GM18868 (cell line): ENCODE measurements at regions not wholly inside any gene's neighbourhood (a gene's known extent, or its start where the extent isn't known, plus 50 kb on each side); places are given as distances from the start of the nearest gene placed in this dataset.

Experiments
- ATAC-seq: cut with Tn5 transposase; IDR thresholded peaks from one replicate; pipeline ENCODE4 v1.9.1; 2021; ENCODE audit warnings: mild to moderate bottlenecking, moderate library complexity; ENCODE audit not compliant: unreplicated experiment

DNA sequence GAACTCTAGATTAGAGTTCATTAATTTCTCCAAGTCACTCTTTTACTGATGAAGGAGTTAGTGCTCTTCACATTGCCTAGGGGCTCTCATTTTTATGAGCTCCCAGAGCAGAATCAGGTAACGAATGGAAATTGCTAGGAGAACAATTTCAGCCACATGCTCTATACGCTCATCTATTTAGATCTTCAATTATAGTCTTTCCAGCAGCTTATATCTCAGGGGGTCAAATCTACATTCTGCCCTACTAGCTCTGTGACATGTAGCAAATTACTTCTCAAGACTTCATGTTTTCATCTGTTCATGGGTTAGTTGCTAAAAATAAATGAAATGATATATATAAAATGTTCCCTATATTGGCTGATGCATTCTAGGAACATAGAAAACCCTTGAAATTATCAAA, 183.6 kb downstream of the PLPP3 start:
- ATAC-seq, result no peak

DNA sequence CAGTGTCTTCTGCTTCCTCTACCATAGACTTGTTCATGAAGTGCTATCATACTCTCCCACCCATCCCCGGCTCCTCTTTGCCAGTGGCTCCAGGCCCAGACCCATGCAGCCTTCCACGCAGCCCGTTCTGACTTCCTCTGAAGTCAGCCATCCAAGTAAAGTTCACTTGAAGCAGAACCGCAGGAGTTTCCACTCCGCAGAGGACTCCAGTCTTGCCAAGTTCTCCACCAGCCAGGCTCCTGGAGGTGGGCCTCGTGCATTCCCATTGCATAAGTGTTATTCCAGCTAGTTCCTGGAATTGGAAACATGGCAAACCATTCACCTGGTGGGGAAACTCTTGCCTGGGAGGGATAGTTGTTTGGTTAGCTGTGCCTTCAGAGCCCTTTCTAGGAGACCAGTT, 185.1 kb downstream of the PLPP3 start:
- ATAC-seq, result no peak

DNA sequence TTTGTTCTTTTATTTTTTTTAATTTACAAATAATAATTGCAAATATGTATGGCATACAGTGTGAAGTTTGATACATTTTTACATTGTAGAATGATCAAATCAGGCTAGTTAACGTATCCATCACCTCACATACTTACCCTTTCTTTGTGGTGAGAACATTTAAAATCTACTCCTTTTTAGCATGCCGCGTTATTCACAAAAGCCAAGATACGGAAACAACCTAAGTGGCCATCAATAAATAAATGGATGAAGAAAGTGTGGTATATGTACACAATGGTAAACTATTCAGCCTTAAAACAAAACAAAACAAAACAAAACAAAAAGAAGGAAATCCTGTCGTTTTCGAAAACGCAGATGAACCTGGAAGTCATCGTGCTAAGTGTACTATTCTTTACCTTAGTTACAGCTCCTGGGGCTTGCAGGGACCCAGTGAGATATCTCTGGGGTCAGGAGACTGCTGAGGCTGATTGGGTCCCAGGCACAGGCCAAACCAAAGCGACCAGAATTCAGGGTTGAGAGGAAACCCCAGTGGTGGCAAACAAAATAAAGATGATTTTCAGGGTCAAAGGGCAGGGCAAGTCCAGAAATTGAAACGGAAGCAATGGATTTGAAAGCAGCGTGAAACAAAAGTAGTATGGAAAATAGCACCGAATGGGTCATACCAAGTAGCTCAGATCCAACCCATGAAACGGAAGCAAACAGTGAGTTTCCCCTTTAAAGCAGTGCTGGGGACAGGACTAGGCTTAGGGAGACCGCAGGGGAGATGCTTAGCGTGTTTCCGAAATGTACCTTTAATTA, 188.2 kb downstream of the PLPP3 start:
- no peak for ATAC-seq

DNA sequence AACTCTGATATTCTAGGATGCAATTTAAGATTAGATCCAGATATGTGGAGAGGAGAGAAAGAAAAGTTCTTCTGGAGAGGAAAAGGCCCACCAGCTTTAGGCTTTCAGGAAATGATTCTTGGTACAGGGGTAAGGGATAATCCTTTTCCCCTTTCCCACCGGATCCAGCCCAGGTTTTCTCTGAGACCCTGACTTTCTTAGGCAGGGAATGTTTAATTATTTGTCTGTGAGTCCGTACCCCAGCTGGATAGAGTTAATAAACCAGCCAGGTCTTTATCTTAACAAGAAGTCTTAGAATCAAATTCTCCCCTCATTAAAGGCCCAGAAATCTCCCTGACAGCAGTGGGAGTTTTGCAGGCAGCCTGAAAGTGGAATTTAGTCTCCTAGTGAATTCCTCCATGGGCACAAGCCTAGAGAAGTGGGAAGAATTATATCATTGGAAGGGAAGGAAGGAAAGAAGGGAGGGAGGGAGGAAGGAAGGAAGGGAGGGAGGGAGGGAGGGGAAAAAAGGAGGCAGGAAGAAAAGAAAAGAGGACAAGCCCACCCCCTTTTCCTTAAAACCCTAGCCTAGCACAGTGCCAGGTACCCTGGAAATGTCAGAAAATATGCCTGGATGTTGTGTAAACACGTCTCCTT, 189.0 kb downstream of the PLPP3 start:
- ATAC-seq, result no peak

DNA sequence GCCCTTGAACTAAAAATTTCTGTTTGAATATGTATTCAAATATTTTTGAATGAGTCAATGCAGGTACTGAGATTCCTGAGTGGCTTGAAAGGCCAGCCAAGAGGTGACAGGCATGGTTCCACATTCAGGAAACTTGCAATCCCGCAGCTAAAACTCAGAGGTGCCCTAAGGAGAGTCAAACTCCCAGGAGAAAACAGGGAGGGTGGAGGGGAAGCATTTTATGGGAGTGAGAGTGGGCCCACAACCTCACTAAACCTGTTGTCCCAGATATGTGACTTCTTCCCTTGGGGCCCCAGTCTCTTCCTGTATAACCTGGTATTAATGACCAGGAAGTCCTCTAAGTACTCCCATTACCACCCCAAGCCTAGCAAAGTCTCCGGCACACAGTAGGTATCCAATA, 189.6 kb downstream of the PLPP3 start:
- no peak for ATAC-seq

DNA sequence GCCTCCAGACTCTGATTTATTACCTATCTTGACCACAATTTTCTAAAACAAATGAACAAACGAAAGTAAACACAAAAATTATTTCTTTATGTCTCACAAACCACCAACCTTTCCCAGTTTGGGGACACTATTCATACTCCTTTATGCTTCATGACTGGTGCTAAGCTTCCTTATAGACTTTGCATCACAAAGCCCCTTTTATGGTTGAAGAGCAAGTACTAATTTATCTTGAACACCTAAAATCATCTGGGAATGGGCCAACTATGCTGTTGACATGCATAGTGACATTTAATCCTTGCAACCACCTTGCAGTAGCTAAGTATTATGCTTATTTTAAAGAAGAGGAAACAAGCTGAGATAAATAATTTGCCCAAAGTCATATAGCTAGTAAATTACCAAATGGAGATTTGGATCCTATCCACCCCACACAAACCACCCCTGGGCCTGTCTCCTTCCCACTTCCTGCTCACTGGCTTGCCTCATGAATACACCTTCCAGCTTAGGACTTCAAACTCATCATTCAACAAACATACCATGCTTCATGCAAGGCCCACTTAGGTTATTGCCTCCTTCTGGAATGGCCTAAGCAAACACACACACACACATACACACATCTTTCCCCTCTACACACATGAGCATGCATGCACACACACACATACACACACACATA, 192.2 kb downstream of the PLPP3 start:
- no peak for ATAC-seq

DNA sequence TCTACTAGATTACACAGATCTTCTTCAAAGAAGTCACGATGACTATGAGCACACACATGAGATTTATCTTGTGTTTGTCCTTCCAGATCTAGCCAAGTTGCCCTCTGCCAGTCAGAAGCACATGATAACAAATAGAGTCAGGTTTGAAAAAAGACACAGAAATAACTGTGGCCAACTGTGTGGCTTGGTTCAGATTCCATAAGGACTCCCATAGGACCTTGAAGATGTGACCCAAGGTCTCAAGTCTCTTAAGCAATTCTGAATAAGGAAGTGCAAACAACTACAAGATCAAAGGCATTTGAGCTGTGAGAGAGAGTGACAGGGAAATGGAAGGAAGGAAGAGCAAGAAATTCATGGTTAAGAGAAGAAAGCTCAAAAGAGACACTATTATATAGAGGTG, 194.0 kb downstream of the PLPP3 start:
- no peak for ATAC-seq

DNA sequence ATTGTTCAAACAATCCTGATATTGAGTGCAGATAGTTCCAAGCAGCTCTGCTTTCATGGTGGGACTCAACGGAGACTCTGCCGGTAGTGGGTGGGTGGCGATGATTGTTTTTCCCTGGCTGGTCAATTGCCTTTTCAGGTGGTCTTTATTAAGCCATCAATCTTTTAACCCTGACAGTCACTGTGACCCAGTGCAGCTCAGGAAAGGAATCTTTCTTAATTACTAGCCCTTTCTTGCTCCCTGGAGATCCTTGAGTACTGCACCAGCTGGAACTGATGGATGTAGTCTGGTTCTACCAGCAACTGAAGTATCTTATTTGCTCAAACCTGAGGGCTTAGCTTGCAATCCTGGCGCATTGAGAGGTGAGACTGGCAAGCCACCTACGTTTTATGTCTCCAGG, 196.4 kb downstream of the PLPP3 start:
- no peak for ATAC-seq

DNA sequence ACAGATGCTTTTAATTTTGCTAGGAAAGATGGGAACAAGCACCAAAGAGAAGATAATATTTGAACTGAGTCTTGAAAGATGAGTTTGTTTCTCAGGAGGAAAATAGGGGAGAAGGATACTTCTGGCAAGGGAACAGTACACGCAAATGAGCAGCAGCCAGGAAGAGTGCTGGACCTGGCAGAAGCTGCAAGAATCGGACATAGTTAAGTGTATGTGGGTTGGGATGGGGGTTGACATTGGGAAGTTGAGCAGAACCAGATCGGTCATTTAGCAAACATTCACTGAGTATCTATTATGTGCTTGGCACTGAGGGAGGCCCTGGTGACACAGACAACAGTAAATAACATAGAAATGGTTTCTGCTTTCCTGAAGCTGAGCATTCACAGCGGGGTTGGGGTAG, 198.8 kb downstream of the PLPP3 start:
- ATAC-seq, result no peak

DNA sequence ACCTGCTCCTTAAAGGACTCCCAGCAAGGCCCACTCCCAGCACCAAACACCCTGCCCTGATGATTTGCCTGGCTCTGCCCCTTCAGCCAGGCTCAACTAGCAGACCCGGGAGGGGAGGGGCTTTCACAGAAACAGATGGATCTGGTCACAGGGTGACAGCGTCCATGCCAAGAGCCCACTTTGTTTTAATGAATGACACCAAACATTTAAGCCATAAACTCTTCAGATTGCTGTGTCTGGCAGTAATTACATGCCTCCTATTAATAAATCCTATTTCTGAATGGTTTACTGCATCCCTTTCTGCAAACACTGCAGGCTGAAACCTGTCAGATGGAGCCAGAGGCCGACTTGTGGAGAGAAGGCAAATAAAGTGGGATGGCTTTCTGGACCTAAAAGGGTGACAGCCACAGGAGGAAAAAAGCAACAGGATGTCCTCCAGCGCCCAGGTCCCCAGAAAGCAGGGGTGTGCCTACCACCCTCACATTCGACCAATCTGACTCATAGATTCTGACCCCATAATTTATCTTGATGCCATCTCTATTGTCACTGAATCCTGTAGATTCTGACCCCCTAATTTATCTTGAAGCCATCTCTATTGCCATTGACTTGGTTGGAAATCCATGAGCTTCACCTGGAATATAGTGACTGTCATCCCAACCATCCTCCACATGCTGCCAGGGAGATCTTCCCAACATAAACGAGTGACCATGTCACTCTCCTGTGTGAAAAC, 200.9 kb downstream of the PLPP3 start:
- no peak for ATAC-seq

DNA sequence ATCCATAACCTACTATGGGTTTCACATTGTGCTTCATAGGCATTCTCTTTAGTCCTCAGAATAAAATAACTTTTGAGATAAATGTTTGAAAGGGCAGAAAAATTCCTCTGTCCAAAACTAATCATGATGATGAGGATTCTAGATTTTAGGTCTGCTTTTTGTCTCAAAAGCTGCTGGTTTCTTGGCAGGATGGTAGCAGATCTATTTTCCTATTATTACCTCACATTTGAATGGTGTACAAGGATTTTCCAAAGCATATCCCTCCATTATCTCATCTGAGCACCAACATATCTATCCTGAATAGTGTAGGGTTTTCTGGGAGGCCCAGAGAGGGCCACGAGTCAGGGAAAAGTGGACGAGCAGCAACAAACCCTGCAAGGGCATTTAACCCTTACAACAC, 201.9 kb downstream of the PLPP3 start:
- no peak for ATAC-seq

DNA sequence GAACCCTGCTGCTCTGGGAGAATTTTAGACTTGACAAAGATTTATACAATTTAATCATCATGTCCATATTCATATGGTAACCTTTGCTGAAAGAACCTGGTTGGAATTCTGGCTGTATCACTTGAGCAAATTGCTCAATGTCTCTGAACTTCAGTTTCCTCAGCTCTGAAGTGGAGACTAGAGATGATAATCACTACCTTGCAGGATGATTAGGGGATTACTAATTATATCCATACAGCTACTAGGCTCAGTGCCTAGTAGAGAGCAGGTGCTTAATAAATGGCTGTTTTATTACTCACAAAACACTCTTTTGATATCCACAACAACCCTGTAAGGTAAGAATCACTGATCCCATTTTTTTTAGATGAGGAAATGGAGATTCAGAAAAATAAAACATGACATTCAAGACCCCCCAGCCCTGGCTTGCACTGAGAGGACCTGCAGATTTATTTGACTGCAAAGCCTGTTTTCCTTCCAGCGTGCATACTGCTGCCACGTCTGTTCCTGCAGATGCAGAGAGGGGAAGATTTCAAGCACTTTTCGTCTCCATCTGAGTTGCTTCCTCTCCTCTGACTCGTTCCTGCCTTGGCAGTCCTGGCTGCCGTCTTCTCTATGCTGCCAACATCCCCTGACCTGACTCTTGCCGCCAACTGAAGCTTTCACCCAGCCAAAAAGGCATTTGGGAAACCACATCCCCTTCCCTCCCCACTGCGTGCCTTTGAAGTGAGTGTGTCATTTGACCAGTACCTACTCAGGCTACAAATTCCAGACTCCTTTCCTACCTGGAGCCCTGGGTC, 203.0 kb downstream of the PLPP3 start:
- ATAC-seq, result no peak

DNA sequence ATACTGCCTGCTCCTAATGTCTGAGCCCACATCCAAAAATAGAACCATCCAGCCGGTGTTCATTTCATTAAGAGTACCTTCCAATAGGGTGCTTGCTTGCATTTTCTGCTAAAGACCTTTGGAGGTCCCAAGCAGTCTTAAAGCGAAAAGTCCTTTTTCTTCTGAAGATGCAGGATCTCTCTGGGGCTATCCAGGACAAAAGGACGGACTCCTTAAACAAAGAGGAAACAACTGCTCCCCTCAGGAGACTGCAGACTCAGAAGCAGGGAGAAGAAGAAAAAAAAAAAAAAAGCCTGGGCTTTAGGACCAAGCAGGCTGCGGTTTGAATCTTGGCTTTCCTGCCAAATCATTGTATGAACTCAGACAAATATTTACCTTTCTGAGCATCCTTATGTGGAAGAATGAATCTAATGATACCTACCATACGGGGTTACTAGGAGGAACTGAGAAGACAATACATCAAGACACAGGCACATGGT, 204.0 kb downstream of the PLPP3 start:
- ATAC-seq, result no peak

DNA sequence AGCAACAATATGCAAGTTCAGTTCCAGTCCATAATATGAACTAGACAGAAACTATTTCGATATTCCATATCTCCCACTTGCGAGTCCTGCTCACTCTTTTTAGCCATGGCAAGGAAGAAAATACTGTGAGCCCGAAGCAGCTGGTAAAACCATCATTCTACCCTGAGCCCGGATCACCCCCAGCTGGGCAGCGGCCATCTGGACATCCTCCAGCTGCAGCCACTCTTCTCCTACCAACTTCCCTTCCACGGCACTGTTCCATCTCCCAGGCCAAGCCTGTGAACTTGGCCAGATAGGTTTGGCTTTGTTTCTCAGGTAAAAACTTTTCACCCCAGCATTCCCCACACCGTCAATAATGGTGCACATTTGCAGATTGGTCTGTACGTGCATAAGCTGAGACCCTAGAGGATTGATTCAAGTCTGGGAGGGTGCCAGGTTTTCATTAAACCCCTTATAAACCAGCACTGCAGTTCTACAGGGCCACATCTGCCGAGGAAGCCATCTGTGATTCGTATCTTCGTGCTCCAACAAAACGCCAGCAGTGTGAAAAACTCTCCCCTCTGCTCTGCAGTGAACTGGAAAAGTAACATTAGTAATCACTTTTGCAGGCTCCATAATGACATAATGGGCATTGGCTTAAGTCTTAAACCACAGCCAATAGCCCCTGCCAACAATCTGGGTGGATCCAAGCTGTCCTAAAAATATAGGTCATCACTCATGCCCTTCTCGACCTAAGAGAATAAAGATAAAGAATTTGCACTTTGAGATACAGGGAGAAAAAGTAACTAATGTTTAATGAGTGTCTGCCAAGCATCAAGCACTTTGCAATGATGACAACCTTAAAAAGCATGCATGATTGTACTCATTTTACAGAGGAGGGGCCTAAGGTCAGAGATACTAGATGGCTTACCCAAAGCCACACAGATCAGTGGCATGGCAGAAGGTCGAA, 205.1 kb downstream of the PLPP3 start:
- no peak for ATAC-seq

DNA sequence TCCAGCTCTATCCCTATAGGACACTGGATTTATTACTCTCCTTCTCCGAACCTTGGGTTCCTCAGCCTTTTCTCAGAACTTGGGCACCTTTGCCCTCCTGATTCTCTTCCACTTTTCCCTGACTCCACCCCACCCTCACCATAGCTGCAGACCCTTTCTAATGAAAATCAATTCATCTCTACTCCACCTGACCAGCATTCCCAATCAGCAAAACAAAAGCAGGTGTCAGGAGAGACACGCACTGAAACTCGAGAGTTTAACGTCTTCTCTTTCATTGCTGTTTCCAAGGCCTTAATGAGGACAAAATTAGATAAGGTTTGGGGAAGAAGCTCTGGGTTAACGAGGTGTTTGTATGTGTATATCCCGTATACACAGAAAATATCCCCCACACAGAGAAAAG, 208.8 kb downstream of the PLPP3 start:
- ATAC-seq, result no peak

DNA sequence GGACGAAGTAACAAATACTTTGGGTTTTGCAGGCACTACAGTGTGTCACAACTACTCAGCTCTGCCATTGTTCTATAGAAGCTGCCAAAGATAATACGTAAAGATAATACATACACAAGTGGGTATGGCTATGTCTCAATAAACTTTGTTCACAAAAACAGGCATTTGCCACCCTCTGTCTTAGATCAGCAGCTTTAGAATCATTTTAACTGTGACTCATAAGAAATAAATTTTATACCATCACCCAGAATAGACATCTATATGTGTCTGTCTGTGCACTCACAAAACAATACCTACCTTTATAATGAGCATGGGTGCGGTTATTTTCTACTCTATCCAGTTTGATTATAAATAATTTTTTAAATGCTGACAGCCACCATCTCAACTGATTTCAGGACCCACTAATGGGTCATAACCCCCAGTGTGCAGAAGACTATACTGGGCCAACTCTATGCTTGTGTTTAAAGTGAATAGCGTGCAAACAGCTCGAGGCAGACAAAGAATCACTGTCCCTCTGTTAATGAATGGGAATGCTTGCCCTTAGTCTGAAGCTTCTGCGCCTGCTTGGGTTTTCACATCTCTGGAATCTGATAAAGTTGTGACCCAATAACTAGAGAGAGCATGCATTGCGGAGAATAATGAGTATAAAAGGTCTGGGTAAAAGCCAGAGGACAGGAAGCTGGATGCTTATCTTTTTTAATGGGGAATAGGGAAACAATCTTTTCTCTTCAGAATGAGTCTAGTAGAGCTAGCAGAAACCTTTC, 216.2 kb downstream of the PLPP3 start:
- ATAC-seq, result no peak

DNA sequence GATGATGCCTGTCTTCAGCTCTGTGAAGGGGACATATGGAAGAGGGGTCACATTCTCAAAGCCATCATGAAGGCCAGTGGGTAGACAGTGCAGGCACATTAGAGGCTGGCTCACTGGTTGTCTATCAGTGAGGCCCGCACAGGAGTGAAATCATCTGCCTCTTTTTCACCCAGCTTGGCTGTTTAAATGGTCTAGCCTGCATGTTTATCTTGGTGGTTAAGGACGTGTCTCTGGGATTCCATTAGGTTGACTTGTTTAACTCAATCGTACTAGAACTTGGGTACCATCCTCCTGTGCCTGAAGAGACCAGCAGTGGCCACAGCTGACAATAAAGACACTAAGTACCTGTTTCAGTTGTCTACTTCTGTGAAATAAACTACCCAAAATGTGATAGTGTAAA, 219.3 kb downstream of the PLPP3 start:
- no peak for ATAC-seq

DNA sequence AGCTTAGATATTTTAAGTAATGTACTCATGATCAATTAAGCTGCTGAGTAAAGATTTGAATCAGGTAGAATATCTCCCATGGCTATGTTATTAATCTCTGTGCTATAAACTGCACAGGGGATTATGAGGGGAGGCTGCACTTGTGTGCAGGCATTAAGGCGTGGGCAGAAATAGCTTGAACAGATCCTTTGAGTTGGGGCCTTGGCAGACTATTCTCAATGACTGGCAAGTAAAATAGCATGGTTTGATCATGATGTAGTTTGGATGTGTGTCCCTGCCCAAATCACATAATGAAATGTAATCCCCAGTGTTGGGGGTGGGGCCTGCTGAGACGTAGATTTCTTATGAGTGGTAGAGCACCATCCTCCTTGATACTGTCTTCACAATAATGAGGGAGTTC, 220.3 kb downstream of the PLPP3 start:
- ATAC-seq, result no peak
